22Rv1 (cell line): ENCODE measurements at regions not wholly inside any gene's neighbourhood (a gene's known extent, or its start where the extent isn't known, plus 50 kb on each side); places are given as distances from the start of the nearest gene placed in this dataset.

Source experiments
- ZFX ChIP-seq: fragments of 450-650 bp; IDR thresholded peaks from 2 replicates; pipeline ENCODE4 v1.6.1; 2017; ENCODE audit warnings: antibody characterized with exemption, borderline replicate concordance
- TF ChIP-seq, protein P1 (sequence below): fragments of 450-650 bp; IDR thresholded peaks from 2 replicates; pipeline ENCODE4 v1.5.1; 2017; ENCODE audit warnings: mild to moderate bottlenecking

GRCh38 chr3:44001072-44001471, 240.6 kb upstream of the TOPAZ1 start:
- TF ChIP-seq, protein P1, sequence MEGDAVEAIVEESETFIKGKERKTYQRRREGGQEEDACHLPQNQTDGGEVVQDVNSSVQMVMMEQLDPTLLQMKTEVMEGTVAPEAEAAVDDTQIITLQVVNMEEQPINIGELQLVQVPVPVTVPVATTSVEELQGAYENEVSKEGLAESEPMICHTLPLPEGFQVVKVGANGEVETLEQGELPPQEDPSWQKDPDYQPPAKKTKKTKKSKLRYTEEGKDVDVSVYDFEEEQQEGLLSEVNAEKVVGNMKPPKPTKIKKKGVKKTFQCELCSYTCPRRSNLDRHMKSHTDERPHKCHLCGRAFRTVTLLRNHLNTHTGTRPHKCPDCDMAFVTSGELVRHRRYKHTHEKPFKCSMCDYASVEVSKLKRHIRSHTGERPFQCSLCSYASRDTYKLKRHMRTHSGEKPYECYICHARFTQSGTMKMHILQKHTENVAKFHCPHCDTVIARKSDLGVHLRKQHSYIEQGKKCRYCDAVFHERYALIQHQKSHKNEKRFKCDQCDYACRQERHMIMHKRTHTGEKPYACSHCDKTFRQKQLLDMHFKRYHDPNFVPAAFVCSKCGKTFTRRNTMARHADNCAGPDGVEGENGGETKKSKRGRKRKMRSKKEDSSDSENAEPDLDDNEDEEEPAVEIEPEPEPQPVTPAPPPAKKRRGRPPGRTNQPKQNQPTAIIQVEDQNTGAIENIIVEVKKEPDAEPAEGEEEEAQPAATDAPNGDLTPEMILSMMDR: no peak
- TF ChIP-seq ZFX: no peak
